Dermis microvascular lymphatic vessel endothelial cell (primary cell): ENCODE measurements at regions not wholly inside any gene's neighbourhood (a gene's known extent, or its start where the extent isn't known, plus 50 kb on each side); places are given as distances from the start of the nearest gene placed in this dataset.
"Not testable (repeated sequence)": the region's sequence is repeated elsewhere in the genome, so short reads cannot be mapped to it uniquely, and the experiment has no call there.

ENCODE experiments used
- DNase-seq, 2 donors: peaks; one replicate each; pipeline versions ENCODE4 v3.0.0 to v3.0.0-alpha.2; 2010; ENCODE audit warnings: low read depth in 2 of 2

DNA sequence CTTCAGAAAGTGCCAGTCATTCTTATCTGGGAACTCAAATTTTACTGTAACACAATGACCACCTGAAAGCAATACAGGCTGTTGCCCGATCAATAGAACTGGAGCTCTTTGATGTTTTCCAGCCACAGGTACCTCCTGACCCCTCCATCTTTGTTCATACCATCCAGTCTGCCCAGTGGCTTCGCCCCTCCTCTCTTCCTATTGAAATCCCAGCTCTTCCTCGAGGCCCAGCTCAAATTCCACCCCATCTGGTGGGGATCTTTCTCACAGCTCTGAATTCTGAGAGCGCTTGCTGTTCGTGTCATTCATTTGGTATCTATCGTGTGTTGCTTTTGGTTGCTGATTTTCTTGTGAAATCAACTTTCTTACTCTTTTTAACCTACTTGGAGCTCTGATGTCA is 87.9 kb upstream of the CNKSR3 start:
- DNase-seq = no peak

DNA sequence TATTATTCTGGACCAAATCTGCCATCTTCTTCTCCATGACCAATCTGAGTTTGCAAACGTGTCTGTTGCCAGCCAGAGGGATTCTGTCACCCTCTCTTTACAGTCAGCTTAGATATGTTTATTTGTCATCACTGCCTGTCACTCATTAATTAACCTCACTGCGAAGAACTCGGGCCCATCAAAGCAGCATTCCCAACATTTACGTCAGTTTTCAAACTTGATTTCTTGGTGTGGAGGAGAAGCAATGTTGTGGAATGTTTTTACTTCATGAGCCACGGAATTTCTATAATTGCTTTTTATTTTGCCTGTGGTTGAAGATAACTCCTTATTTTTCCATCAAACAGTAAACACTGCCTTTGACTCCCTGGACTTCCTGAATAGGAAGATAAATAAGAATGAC is 91.8 kb upstream of the CNKSR3 start:
- DNase-seq = no peak

DNA sequence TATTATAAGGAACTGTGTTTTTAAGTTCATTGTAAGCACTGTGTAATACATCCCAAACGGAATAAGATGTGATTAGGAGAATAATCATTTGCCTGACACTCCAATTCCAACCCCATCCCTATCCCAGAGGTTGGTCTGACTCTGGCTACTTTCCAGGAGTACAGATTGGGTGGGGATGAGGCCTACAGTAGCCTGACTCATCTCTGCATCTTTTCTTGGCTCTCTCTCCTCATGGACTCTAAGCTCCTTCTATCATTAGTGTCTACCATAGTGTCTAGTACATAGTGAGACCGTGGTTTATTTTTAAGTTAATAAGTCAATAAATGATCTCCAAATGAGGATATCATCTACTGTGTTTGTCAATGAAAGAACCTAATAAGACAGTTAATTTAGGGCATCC is 92.2 kb upstream of the CNKSR3 start:
- DNase-seq = no peak

DNA sequence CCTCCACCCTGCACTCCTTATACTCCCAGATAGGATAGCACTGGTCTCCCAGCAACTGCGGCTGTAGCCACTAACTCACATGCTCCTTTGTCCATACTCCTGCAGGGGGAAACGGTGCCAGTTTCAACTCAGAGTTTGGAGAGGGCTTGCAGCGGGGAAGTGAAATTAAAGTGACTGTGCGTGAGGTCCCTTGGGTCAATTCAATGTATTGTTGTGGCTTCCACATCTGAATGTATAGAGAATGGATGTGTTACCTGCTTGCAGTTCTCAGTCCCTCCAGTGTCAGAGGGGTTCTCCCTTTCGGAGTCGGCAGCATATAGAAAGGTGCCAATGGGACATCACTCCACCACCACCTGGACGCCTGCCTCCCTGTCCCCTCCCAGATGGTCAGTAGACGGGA is 93.6 kb upstream of the CNKSR3 start:
- no peak for DNase-seq

DNA sequence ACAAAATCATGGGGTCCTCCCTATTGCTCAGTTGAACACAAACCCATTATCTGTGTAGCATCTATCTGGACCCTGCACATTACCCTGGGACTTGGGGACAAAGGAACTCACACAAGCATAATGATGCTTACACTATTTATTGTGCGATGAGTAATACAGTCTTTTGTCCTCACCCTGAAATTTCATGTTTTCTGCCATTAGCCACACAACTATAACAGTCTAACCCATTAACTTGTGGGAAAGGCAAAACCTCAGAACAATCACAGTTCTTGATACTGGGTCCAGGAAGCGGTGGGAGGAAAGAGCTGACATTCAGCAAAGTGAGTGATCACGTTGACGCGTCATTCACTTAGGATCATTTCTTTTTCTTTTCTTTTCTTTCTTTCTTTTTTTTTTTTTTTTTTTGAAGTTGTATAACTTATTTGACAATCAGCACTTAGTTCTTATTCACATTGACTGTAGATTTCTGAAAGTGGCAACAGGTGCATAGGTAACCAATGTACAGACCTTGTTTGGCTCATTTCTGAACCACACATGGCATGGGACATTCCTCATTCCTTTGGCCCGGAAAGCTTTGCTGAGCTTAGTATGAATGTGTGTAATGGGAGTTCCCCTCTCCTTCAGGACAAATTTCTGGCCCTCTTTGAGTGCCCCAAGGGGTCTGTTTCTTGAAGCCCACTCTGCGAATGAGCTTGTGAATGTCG is 94.8 kb upstream of the CNKSR3 start:
- no peak for DNase-seq

DNA sequence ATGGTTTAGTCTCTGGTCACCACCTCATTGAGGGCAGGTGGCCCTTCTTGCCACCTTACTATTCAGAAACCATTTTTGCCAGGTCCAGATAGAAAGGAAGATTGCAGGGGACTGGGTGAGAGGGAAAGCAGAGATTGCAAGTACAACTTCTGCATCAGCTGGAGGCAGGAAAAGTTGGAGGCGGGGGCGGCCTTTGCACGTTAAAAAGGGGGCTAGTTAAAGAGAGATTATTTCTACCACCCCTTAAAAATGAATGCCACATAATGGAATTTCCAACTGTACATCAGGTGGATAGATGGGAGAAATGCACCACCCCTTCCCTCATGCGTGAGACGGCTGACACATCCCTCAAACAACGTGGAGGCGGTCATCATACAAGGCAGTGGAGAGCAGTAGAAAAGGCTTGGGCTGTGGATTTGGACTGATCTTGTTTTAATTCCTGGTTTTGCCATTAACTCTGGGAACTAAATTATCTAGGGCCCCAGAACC is 95.4 kb upstream of the CNKSR3 start:
- no peak for DNase-seq

DNA sequence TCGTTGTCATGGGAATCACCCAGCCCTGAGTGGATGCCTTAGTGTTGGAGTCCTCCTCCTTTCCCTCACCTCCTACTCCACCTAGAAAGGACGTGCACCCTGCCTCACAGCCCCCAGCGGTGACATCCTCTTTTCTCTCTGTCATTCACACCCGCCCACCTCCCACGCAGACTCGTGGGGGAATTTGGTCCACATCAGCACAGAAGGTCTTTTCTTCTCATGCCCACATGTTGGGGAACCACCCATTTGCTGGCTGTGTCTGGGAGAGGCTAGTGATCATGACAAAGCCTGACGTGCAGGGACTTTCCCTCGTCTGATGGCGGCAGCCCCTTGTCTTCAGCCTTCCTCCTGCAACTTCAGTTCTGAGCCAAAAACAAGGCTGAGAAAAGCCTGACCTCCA is 96.0 kb upstream of the CNKSR3 start:
- no peak for DNase-seq

DNA sequence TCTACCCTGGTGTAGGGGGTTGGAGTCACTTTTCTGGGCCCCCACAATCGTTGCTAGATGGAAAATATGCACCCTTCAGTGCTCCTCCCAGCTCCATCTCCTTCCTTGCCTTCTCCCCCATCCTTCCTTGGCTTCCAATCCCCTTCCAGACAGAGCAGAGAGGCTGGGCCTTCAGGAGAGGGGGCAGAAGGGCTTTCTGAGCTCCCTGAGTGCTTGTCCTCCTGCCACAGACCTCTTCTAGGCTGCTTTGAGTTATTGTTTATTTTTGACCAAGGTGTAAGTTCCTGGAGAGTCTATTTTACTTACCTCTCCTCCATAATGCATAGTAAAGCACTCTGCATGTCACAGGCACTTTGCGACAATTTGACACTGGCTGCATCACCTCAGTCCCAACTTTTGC is 96.4 kb upstream of the CNKSR3 start:
- no peak for DNase-seq

DNA sequence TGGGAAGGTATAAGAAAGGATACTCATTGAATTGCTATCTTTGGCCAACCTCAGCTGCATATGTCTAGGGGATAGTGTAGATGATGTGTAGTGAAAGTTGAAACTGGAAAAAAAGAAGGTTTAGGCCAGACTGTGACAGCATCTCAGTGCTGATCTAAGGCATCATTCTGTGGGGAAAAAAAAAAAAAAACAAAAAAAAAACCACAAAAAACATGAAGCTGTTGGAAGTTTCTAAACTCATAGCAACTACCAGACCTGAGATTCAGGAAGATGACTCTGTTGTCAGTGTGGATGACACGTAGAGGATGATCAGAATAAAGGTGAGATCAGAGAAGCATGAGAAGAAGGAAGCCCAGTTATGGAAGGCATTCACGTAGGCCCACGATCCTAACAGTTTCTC is 100.8 kb upstream of the CNKSR3 start:
- DNase-seq = no peak

DNA sequence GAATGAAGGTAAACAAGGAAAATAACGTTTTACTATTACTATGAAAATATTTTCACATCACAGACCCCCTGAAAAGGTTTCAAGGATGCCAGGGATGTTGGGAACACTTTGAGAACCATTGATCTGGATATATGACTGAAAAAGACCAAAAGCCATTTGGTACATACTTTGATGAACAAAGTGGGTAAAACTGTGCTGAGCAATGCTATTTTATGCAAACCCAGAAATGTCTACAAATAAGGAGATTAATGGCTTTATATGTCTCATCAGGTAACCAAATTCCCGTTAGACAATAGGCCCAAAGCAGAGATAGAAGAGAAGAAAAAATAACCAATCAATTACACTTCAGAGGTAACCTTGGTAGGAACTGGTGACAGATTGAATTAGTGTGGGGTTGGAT is 101.4 kb upstream of the CNKSR3 start:
- no peak for DNase-seq

DNA sequence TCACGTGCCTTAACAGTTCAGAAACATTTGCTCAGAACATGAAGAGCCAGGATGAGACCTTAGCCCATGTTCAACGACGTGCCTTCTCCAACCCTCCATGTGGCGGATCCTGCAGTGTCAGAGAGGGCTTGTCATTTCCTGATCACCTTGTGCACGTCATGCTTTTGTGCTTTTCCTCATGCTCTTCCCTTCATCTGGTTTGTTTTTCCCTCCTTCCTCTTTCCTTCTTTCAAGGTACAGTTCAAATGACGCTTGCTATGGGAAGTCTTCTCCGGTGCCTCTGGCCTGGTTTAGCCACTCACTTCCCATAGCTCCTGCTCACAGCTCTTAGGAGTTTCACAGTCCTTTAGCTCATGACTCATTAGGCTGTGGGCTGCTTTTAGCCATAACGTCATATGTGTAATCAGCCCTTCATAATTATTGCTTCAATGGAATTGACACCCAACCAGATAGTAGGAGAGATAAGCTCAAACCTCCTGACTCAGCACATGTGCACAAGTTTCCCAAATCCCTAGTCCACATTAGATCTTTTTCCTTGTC is 102.7 kb upstream of the CNKSR3 start:
- DNase-seq = peak in 1 of 2 donors; percentile 85

DNA sequence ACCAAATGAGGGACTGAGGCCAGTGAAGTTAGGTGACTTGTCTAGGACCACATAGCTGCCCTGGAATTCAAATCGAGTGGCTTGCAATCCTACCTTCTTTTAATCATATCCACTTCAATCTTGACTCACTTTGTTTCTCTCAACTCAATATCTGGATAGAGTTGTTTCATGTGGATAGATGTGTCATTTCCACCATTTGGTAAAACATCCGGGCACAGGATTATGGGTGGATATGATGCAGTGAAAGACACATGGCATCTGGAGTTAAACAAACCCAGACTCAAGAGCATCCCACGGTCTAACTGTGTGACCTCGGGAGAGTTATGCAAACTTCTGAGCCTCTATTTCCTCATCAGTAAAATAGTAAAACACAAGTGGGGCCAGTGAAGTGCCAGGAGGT is 103.6 kb upstream of the CNKSR3 start:
- DNase-seq = peak; percentile 70 to 91

DNA sequence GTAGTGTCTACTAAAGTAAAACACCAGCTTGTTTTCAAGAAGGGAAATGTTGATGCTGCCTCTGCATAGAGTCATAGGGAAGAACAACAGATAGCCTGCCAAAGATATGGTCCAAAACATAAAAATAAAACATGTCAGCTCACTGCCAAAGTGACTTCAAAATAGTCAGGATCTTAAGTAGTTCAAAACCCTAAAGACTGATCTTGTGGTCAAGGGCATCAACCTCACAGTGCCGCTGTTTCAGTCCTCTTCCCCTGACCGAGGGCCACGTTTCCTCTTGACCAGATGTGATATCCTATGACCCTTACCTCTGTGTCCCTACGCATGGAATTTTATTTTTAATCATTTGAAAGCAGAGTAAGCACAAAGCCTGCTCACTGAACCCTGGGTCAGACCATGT is 104.2 kb upstream of the CNKSR3 start:
- peak; percentile 71 to 77 for DNase-seq

DNA sequence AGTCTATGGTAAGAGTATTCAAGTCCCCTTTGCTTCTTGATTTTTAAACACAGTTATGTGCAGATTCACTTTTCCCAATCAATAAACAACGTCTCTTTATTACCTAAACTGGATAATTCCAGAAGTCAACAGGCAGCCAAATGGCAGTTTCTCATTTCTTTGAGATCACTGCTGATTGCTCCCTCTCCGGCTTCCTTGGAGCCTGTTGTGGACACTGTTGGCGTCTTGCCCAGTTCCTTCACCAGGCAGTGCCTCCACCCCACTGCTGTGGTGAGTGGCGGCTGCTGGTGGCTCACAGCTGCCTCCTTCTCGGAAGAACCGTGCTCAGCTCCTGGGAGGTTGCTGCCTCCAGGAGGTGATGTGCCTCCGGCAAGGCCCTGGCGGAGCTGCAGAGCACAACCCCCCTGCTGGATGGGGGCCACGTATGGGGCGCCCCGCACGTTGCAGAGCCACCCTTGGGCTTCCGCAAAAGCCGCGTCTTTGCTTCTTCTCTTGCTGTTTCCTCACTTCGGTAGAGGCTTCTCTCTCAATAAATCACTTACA is 105.1 kb upstream of the CNKSR3 start:
- DNase-seq = peak in 1 of 2 donors; percentile 45

DNA sequence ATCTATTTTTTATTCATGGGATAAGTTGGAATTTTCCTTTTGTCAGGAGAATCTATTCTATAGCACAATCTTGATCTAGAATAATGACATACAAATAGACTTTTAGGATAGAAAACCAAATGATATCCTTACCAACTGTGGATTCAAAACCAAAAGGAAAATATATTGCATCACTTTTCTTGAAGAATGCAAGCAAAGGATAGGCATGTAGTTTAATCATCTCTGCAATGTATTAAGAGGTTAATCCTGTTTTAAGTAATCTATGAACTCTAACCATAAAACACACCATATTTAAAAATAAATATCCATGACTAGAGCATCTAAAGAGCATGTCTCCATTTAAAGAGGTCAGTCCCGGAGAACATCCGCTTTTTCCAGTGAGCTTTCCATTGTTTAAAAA is 106.7 kb upstream of the CNKSR3 start:
- DNase-seq = no peak

DNA sequence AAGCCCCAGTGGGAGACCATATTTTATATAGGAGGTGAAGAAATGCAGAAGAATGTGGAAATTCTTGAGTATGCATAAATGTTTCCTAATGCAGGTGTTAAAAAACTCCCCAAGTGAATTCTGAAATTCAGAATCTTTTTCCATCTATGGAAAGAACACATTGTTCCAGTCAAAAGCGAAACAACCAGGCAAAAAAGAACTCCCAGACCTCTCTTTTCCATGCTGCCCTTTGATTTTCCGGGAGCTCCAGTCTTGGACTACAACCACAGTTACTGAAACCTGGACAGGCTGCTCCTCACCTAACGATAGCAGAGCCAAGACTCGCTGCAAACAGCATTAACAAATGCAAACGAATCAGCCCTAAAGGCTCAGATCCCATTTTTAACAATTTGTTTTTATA is 108.7 kb upstream of the CNKSR3 start:
- DNase-seq = peak in 1 of 2 donors; percentile 45

DNA sequence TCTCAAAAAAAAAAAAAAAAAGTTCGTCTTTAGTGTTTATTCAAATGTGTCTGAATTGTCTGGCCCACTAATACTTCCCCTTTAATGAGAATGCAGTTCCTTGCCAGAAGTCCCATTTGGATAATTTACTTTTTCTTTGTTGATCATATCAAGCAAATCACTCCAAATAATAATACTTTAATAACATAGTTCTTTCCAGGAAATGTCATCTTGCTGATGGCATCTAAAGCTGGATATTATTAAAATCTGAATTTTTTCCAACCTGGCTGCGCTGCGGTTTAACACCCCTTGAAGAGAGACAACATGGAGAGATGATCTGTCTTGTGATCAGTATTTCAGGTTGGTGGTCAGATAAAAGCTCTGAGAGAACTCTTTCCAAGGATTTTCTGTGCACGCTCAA is 111.2 kb upstream of the CNKSR3 start:
- no peak for DNase-seq

DNA sequence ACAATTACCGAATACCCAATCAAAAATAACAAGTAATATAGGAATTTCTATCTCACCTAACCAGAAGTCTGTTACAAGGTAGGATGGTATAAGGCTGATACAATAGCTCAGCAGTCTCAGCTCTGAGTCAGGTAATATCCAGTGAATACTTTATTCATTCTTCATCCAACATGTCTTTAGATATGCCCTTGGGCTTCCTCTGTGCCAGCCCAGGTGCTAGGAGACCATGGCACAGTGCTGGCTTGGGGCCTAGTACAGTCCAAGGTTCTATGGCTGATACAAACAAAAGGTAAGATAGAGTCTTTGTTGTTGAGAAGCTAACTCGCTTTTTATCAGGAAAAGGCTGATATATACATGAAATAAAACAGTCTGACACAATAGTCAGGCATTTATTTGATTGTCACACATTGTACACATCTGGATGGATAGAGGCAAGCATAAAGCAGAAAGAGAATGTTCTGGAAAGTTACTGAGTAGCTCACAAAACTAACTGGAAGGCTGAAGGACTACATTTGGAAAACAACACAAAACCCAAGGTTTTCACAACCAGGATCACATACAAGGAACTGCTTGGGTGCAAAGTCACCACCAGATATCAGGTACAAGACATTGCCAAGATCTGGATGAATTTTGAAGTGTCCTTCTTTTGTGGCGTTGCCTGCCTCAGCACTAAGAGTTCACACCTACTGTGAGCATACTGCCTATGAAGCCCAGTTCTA is 110.4 kb upstream of the SCAF8 start:
- no peak for DNase-seq

DNA sequence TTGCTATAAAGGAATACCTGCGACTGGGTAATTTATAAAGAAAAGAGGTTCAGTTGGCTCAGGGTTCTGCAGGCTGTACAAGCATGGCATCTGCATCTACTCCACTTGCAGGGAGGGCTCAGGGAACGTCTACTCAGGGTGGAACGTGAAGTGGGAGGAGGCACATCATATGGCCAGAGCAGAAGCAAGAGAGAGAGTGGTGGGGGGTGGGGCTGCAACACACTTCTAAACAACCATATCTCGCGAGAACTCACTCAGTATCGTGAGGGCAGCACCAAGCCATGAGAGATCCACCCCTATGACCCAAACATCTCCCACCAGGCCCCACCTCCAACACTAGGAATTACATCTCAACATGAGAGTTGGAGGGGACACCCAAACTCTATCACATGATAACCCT is 109.8 kb upstream of the SCAF8 start:
- DNase-seq = no peak

DNA sequence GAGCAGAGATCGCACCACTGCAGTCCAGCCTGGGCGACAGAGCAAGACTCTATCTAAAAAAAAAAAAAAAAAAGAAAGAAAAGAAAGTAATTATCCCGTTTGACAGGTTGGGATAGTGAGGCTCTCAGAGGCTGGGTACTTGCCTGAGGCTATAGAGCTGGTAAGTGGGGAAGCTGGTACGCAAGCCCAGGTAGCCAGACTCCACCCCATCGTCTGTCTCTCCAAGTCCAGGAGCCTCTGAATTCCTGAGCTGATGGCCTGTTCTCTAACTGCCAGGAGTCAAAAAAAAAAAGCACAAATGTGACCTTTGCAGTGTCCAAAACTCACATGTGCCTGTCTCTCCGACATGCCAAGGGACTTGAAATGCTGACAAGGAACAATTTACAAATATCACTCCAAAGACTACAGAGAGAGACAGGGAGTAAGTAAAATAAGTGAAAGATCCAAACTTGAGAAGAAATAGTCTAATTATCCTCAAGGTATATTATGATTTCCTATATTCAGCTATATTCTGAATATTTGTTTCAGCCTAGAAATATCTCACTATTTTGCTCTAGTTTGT is 109.1 kb upstream of the SCAF8 start:
- no peak for DNase-seq

DNA sequence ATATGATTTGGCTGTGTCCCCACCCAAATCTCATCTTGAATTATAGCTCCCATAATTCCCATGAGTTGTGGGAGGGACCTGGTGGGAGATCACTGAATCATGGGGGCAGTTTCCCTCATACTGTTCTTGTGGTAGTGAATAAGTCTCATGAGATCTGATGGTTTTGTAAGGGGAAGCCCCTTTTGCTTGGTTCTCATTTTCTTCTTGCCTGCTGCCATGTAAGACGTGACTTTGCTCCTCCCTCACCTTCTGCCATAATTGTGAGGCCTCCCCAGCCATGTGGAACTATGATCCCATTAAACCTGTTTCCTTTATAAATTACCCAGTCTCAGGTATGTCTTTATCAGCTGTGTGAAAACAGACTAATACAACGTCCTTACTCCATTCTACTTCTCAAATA is 108.5 kb upstream of the SCAF8 start:
- not testable (repeated sequence) for DNase-seq

DNA sequence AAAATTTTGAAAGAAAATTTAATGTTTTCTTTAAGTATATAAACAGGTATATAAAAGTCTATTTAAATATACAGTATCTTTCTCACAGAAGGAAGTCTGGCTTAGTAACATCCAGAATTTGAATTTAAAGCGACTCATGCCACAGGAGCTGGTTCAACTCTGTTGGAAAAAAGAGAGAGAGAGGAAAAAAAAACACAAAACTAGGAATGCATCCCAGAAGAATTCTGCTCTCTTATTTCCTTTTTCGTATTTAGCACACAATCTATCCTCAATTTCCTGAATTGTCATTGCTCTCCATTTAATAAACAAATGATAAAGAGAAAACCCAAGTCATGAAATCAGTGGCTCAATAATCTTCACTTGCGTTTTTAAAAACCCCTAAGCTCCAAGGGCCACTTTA is 107.5 kb upstream of the SCAF8 start:
- peak in 1 of 2 donors; percentile 30 for DNase-seq
